ENCODE measurements at regions not wholly inside any gene's neighbourhood (a gene's known extent, or its start where the extent isn't known, plus 50 kb on each side); places are given as distances from the start of the nearest gene placed in this dataset.

- Histone ChIP-seq H3K36me3 (ENCODE audit: control insufficient read depth, insufficient read depth, low read length) (no peaks in the 10 kb centered on the region), H3K27ac (ENCODE audit: extremely low read depth, low read depth, low read length) (no peak overlapping the region), H3K27me3 (ENCODE audit: control insufficient read depth in 2 of 2, insufficient read depth in 2 of 2, low read length in 2 of 2) (peaks cover 0 to 20% of the 10 kb centered on the region in 2 experiments; a peak in 3 of 5 replicates), H3K4me3 (no peak overlapping the region), H3K79me2 (ENCODE audit: control insufficient read depth, insufficient read depth, low read length) (no peaks in the 10 kb centered on the region), H3K4me2 (ENCODE audit: insufficient read depth, low read length) (no peak overlapping the region), H3K9me3 (replicated peaks; ENCODE audit: control insufficient read depth, insufficient read depth, low read depth, low read length) (no peaks in the 10 kb centered on the region), H4K20me1 (replicated peaks; ENCODE audit: control insufficient read depth, insufficient read depth, low read length) (0 out of 2 replicates have a peak, but pooled peaks cover 4% of the 10 kb centered on the region), H2AFZ (ENCODE audit: low read depth, low read length) (no peak overlapping the region), H3K4me1 (replicated peaks in 1 of 2; ENCODE audit: control insufficient read depth in 2 of 2, insufficient read depth in 2 of 2, low read length in 2 of 2) (no peaks in the 10 kb centered on the region; a peak in 1 of 5 replicates), H3K9ac (ENCODE audit: insufficient read depth in 1 of 2, low read depth in 2 of 2, low read length in 2 of 2) (no peak overlapping the region), H3K9me1 (ENCODE audit: control insufficient read depth, insufficient read depth, low read length) (no peaks in the 10 kb centered on the region)
- BruUV-seq (replicated peaks), result no TSS peak
- DNase-seq (ENCODE audit: extremely low read depth in 1 of 4, low spot score in 3 of 4) (no peak), FAIRE-seq (no peak), ATAC-seq (no peak)
- intact Hi-C loops (cut with micrococcal nuclease) (no loop called here), in situ Hi-C loops (cut with MboI) (no loop called here)
- TF ChIP-seq GTF2F1 (IDR thresholded peaks at IDR 0.05; ENCODE audit: low read depth, low read length), result no peak
- ChIA-PET CTCF (ENCODE audit: low intra/inter-chr PET ratio) (no interaction called here), POLR2A (interaction anchor here (0.6 to 1.1 kb wide), 2 partner anchors 9 to 1586 kb away, joined by 3 to 5 read pairs; no protein-coding TSS in a partner anchor)
- WGBS (ENCODE audit: insufficient coverage, low coverage, missing lambda C conversion rate), result 0% methylated on average over 6 of the region's 6 CpGs
Observed at GRCh38 chr17:77512062-77512946, 371.5 kb downstream of the SEC14L1 start.

GRCh38 chr17:77513045-77513444, 372.3 kb downstream of the SEC14L1 start:
- Histone ChIP-seq H3K79me2 (ENCODE audit: control insufficient read depth, insufficient read depth, low read length) (no peaks in the 10 kb centered on the region), H3K9me1 (ENCODE audit: control insufficient read depth, insufficient read depth, low read length) (no peaks in the 10 kb centered on the region), H3K27me3 (ENCODE audit: control insufficient read depth in 2 of 2, insufficient read depth in 2 of 2, low read length in 2 of 2) (peaks cover 0 to 13% of the 10 kb centered on the region in 2 experiments; a peak in 3 of 5 replicates), H4K20me1 (replicated peaks; ENCODE audit: control insufficient read depth, insufficient read depth, low read length) (0 out of 2 replicates have a peak, but pooled peaks cover 2% of the 10 kb centered on the region), H3K4me2 (ENCODE audit: insufficient read depth, low read length) (no peak overlapping the region), H3K27ac (ENCODE audit: extremely low read depth, low read depth, low read length) (no peak overlapping the region), H3K4me3 (no peak overlapping the region), H2AFZ (ENCODE audit: low read depth, low read length) (no peak overlapping the region), H3K9me3 (replicated peaks; ENCODE audit: control insufficient read depth, insufficient read depth, low read depth, low read length) (no peaks in the 10 kb centered on the region), H3K36me3 (ENCODE audit: control insufficient read depth, insufficient read depth, low read length) (no peaks in the 10 kb centered on the region), H3K9ac (ENCODE audit: insufficient read depth in 1 of 2, low read depth in 2 of 2, low read length in 2 of 2) (no peak overlapping the region), H3K4me1 (replicated peaks in 1 of 2; ENCODE audit: control insufficient read depth in 2 of 2, insufficient read depth in 2 of 2, low read length in 2 of 2) (no peaks in the 10 kb centered on the region; a peak in 1 of 5 replicates)
- intact Hi-C loops (cut with micrococcal nuclease) (no loop called here), in situ Hi-C loops (cut with MboI) (no loop called here)
- no TSS peak for BruUV-seq (replicated peaks)
- no peak for DNase-seq (ENCODE audit: extremely low read depth in 1 of 4, low spot score in 3 of 4)
- CTCF ChIA-PET (ENCODE audit: low intra/inter-chr PET ratio), result no interaction called here
- no peak for ATAC-seq
- 0% methylated on average over 3 of the region's 3 CpGs for WGBS (ENCODE audit: insufficient coverage, low coverage, missing lambda C conversion rate)
- FAIRE-seq, result no peak
- POLR2A ChIA-PET, result interaction anchor here (0.5 to 1.1 kb wide), 3 partner anchors 8 to 1585 kb away, joined by 3 to 5 read pairs (median 3); no protein-coding TSS in a partner anchor
- no peak for TF ChIP-seq RBM17 (IDR thresholded peaks at IDR 0.05; ENCODE audit: borderline replicate concordance, low read depth, low read length)
- no peak for TF ChIP-seq TGIF2 (CRISPR knock-in tag; IDR thresholded peaks at IDR 0.05)
- no peak for TF ChIP-seq PYGO2 (tag; IDR thresholded peaks at IDR 0.05)
- no peak for TF ChIP-seq ZNF512 (tag; IDR thresholded peaks at IDR 0.05)
- no peak for TF ChIP-seq PTBP1 (IDR thresholded peaks at IDR 0.05; ENCODE audit: low read depth, low read length)
- no peak for TF ChIP-seq MLX (CRISPR knock-in tag; conservative IDR thresholded peaks at IDR 0.05)
- no peak for TF ChIP-seq MLLT1 (IDR thresholded peaks at IDR 0.05)
- no peak for TF ChIP-seq TCFL5 (CRISPR knock-in tag; conservative IDR thresholded peaks at IDR 0.05)
